HuH-7 (cell line): ENCODE measurements at regions not wholly inside any gene's neighbourhood (a gene's known extent, or its start where the extent isn't known, plus 50 kb on each side); places are given as distances from the start of the nearest gene placed in this dataset.
"Not testable (repeated sequence)": the region's sequence is repeated elsewhere in the genome, so short reads cannot be mapped to it uniquely, and the experiment has no call there.

Experiments
- DNase-seq: peaks from one replicate; pipeline ENCODE4 v3.0.0; 2011; ENCODE audit warnings: low spot score

- DNase-seq = not testable (repeated sequence)
These were observed 129.7 kb upstream of the DAAM1 start for GRCh38 chr14:59058776-59059175.

GRCh38 chr14:59060841-59061240 is 127.6 kb upstream of the DAAM1 start:
- DNase-seq = no peak

DNA sequence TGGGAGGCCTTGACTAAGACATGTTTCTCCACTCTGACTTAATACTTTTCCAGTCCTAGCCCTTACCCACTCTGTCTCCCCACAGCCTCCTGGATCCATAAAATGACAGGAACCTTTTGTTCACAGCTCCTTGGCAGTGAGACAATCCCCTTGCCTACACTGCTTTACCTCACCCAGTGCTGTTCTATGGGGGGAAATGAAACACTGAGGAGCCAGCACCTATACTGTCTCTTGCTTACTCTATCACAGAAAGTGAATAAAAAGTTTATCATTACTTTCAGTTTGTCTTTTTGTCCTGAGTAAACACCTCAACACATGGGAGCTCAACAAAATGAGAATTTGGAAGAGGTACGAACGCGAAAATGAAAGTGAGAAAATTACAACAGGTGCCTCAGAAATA is 127.2 kb upstream of the DAAM1 start:
- DNase-seq = no peak

DNA sequence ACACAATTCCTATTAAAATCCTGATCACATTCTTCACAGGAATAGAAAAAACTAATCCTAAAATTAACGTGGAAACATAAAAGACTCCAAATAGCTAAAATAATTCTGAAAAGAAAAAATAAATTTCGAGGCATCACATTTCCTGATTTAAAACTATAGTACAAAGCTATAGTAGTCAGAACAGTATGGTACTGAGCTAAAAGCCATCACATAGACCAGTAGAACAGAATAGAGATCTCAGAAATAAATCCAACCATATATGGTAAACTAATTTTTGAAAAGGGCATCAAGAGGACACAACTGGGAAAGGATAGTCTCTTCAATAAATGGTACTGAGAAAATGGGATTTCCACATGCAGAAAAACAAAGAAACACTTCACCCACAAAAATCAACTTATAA is 125.2 kb upstream of the DAAM1 start:
- no peak for DNase-seq

- no peak for DNase-seq
These were observed 121.2 kb upstream of the DAAM1 start for GRCh38 chr14:59067127-59067894.

DNA sequence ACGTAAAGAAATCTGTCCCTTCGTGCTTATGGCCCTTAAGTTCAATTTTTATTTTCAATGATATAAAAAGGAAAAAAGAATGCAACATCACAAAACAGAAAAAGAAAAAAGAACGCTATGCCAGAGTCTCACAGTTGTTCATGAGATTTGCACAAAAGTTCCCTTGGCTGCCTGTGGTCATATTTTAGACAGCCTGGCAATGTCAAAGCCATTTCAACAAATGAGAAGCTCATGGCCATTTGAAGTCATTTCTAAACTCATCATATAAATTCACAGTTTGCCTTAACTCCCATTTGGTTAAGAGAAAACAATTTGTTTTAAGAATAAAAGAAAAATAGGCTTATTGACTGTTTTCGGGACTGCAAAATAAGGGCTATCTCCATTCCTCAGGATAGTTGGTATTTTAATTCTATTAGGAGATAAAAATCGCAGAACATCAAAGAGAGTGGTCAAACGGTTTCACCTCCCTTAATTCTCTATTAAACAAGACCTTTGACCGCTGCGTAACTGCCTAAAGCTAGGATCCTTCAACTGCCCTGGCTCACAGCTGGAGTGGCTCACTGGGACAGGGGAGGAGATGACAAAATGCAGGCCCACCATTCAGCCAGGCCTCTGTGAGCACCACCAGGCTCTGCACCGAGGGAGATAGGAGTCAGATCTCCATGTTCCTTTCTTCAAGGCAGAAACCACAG is 119.2 kb upstream of the DAAM1 start:
- peak; percentile 48 for DNase-seq

DNA sequence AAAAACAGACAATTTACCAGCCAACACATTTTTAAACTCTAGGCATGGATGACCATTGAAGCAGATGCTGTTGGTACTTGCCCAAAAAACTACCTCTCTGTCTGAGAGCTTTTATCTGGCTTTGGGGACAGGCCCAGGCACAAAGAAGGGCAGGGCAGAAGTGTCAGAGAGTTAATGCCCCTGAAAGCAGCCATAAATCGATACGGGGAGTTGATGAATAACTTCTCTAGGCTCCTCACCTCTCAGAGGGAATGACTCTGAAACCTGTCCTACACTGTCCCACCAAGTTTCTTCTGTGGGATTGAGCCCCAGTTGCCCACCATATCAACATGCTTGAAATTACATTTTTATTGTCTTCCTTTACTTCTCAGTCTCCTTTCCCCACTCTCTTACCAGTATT is 113.0 kb upstream of the DAAM1 start:
- peak; percentile 29 for DNase-seq

- no peak for DNase-seq
These were observed 106.7 kb upstream of the DAAM1 start for GRCh38 chr14:59081720-59082119.

GRCh38 chr14:59085207-59085739 is 103.2 kb upstream of the DAAM1 start:
- no peak for DNase-seq

DNA sequence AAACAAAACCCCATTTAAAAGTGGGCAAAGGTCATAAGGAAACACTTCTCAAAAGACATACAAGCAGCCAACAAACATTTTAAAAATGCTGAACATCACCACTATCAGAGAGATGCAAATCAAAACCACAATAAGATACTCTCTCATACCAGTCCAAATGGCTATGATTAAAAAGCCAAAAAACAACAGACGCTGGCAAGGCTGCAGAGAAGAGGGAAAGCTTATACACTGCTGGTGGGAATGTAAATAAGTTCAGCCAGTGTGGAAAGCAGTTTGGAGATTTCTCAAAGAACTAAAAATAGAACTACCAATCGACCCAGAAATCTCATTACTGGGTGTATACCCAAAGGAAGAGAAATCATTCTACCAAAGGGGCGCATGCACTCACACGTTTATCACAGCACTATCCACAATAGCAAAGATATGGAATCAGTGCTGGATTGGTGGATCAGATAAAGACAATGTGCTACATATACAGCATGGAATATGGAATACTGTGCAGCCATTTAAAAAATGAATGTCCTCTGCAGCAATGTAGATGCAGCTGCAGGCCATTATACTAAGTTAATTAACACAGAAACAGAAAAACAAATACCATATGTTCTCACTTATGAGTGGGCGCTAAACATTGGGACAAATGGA is 102.1 kb upstream of the DAAM1 start:
- DNase-seq = no peak

DNA sequence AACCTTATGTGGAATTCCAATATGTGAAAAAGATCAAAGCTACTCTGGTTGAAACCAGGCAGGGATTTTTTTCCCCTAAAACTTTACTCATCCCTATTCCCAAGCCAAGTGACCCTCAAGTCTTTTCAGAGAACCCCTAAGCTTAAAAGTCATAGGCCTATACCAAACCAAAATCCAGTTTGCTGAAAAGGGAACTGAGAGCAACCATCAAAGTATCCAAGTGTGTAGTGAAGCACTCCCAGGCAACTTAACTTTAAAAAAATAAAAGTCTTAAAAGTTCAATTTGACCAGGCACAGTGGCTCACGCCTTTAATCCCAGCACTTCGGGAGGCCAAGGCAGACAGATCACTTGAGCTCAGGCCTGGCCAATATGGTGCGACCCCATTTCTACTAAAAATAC is 101.2 kb upstream of the DAAM1 start:
- no peak for DNase-seq

GRCh38 chr14:59087711-59088110 is 100.8 kb upstream of the DAAM1 start:
- DNase-seq = no peak

DNA sequence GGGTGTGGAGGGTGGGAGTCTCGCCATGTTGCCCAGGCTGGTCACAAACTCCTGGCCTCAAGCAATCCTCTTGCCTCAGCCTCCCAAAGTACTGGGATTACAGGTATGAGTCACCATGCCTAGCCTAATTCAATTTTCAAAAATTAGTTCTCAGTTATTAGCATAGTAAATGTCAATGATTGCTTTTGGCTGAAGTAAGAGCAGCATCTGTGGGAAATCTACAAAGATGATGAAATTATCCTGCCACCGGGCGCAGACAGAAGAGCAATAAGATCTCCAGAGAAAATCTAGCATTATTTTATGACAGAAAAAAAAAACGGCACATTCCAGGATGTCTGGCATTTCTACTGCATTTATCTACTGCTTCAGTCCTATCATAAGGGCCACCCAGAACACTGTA is 97.9 kb upstream of the DAAM1 start:
- DNase-seq = no peak

GRCh38 chr14:59091404-59091803 is 97.1 kb upstream of the DAAM1 start:
- no peak for DNase-seq

DNA sequence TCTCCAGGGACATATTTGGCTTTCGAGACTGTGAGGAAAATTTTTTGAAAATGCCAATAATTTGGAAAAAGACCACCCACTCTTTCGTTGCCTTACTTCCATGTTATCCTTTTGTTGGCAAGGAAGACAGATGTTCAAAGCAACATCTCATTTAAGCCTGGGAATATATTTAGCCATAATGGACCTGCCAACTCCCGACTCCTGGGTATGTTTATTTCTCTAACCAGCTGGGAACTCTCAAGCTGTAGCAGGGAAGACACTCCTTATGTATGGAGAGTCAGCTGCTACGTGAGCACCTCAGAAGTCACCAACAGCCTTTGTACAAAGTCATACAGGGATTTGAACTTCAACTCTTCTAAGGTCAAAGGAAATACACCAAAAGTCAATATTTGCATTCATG is 96.5 kb upstream of the DAAM1 start:
- DNase-seq = no peak

- no peak for DNase-seq
These were observed 94.6 kb upstream of the DAAM1 start for GRCh38 chr14:59093902-59094301.

DNA sequence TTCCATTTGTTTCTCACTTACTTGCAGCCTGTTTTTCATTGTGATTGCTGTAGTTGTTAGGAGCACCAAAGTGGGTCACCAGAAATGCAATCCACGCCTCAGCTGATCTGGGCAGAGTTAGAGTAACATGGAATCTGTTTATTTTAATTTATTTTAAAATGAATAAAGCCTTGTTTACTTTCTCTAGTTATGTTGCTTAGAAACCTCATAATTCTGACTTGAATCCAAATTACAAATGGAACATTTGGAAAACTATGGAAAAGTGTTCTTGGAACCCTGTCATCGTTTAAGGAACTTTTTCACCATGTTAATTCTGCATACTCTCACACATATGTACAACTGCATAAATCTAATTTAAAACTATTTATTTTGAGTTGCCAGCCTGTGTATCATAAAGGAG is 92.2 kb upstream of the DAAM1 start:
- DNase-seq = no peak

GRCh38 chr14:59097681-59098080 is 90.8 kb upstream of the DAAM1 start:
- DNase-seq = no peak

DNA sequence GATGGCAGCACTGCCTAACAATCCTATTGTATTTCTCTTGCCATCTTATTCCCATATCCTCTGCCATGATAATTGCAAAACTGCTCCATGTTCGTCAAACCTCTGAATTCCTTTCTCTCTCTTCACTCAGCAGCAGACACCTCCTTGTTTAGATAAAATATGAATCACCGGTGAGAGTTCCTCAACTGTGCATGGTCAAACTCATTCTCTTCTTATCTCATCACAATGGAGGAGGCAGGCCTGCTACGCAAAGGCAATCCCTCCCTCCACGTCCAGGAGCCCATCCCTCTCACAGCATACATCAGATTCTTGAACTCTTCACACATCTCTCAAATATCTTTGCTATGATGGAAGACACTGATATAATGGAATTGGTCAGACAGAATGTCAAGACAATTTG is 90.1 kb upstream of the DAAM1 start:
- no peak for DNase-seq

GRCh38 chr14:59100205-59100604 is 88.3 kb upstream of the DAAM1 start:
- no peak for DNase-seq

- DNase-seq = no peak
These were observed 87.0 kb upstream of the DAAM1 start for GRCh38 chr14:59101476-59101875.

GRCh38 chr14:59103396-59103795 is 85.1 kb upstream of the DAAM1 start:
- no peak for DNase-seq

- DNase-seq = no peak
These were observed 80.6 kb upstream of the DAAM1 start for GRCh38 chr14:59107819-59108218.
